ENCODE measurements at regions not wholly inside any gene's neighbourhood (a gene's known extent, or its start where the extent isn't known, plus 50 kb on each side); places are given as distances from the start of the nearest gene placed in this dataset.

DNA sequence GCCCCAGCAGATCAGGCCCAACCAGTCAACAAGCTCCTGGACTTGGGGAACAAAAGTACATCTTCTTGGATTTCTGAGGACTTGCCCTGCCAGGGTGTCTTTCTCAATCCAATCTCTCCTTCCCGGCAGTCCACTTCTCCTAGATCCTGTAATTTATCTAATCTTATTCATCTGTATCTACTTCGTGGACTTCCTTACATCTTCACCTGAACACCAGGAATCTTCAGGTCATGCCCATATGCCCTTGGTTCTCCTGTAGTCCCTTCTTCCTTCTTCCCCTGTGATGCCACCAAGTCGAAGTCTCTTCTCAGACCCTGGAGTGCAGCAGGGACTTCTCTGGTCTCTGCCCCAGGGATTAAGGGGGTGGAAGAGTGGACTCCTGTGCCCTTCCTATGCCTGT, 100.3 kb downstream of the ZNF280B start:
- TF ChIP-seq CTCF (IDR thresholded peaks at IDR 0.05; ENCODE audit: insufficient read depth, low read length, poor library complexity, severe bottlenecking) (no peak), EZH2phosphoT487 (conservative IDR thresholded peaks at IDR 0.05; ENCODE audit: low read length) (no peak)
